GM12874 (cell line): ENCODE measurements at regions not wholly inside any gene's neighbourhood (a gene's known extent, or its start where the extent isn't known, plus 50 kb on each side); places are given as distances from the start of the nearest gene placed in this dataset.

Source experiments
- TF ChIP-seq, protein P1 (sequence below): IDR thresholded peaks from 2 replicates; pipeline ENCODE4 v1.5.1; 2011; ENCODE audit warnings: low read depth, mild to moderate bottlenecking, control low read depth, low read length, moderate library complexity; ENCODE audit not compliant: insufficient read depth

DNA sequence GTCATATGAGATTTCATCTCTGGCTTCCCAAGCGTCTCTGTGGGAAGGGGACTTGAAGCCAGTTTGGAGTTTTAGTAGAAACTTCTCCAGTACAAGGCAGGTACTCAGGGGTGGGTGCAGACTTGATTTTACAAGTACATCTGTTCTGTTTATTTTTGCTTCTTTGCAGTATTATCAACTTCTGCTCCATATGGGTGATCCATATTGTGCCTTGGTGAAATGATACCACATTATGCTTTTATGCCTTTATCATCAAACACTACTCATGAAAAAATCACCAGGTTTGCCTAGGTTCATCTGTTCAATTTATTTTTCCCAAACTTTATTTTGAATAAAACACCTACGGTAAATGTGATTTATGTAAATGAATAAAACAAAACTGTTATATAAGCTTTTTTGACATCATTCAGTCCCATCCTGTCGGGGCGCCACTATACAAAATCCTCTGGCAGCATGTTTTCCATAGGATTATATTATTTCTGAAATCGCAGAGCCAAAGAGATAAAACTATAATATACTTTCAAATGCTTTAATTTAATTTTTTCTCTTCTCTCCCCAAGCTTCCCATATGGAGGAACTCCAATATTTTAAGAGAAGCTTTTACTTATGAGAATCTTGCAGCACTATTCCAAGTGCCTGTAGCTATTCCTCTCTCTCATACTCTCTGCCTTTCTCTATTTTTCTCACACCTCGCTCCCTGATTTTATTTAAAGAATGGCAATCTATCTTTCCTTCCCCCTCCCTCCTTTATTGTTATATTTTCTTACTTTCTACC lies 490.9 kb downstream of the RNF144A start:
- TF ChIP-seq, protein P1, sequence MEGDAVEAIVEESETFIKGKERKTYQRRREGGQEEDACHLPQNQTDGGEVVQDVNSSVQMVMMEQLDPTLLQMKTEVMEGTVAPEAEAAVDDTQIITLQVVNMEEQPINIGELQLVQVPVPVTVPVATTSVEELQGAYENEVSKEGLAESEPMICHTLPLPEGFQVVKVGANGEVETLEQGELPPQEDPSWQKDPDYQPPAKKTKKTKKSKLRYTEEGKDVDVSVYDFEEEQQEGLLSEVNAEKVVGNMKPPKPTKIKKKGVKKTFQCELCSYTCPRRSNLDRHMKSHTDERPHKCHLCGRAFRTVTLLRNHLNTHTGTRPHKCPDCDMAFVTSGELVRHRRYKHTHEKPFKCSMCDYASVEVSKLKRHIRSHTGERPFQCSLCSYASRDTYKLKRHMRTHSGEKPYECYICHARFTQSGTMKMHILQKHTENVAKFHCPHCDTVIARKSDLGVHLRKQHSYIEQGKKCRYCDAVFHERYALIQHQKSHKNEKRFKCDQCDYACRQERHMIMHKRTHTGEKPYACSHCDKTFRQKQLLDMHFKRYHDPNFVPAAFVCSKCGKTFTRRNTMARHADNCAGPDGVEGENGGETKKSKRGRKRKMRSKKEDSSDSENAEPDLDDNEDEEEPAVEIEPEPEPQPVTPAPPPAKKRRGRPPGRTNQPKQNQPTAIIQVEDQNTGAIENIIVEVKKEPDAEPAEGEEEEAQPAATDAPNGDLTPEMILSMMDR: no peak

DNA sequence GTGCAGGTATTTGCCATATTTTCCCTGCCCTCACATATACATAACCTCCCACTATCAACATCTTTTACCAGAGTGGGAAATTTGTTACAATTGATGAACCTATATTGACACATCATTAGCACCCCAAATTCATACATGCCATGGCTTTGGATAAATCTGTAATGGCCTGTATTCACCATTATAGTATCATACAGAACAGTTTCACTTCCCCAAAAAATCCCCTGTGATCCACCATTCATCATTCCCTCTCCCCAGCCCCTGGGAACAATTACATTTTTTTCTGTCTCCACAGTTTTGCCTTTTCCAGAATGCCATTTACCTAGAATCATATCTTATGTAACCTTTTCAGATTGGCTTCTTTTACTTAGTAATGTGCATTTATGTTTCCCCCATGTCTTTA lies 494.5 kb downstream of the RNF144A start:
- TF ChIP-seq, protein P1: no peak

DNA sequence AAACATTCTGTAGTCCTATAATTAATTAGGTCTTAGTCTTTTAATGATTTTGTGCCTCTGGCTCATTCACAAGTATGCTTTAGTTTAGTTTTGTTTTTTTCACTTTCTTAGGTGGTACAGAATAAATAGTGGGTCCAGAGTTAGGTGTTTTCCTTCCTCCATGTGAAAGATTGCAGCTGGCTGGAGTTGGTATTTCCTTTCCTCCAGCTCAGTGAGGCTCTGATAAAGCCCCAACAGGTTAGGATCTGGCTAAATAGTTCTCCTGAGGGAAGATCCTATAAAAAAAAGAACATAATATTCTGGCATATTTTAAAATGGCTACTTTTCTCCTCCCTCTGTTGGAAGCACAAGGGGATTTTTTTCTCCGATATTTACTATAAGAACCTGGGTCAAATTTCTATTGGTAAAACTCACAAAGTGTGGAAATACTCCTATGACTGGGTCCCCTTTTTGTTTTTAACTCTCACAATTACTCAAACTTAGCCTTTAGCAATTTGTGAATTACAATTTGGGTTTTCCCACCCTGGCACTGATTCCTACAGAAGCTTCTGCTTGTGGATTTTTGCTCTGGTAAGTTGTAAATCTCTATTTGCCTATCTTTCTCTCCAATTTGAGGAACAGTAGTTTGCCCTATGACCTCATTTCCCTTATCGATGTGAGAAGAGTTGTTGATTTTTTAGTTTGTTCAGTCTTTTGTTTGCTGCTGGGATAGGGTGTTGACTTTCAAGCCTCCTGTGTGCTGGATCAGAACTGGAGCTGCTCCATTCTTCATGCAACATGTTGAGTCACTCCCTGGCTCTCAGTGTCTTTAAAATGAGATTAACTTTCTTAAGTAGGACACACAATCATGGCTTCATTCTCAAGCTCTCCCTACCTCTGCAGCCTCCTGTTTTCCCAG lies 500.9 kb downstream of the RNF144A start:
- TF ChIP-seq, protein P1: no peak

DNA sequence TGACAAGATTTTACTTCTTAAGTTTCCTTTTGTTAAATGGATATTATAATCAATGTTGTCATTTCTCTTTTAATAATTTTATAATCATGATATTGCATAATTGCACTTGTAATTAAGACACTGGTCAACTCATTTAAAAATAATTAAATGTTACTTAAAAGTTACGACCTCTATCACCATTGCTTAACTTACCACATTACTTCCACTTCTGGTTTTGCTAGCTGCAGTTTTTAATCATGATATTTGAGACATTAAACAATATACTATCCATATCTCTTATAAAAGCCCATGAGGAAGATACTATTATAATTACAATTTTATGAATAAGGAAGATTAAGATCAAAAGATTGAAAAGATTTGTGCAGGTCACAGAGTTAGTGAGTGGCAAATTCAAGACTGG lies 502.0 kb downstream of the RNF144A start:
- TF ChIP-seq, protein P1: no peak

DNA sequence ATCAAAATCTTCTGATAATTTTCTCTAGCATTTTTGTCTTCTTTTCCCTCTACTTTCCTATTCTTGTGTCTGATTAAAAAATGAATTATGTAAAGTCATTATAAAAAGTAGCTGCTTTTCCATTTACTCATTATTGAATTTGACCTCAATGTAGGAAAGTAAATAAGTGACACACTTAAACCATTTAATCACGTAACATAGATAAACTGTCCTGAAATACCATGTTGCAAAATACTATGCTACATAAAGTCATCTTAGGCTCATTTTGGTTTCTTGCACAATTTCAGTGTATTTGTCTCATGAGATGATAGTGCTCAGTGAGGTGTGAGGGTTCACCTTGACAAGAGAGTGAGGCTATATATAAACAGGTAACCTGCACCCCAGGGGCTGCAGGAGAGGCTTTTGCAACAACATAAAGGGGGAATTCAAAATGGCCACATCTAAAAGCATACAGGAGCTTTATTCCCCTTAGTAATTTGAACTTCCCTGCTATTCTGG lies 502.7 kb downstream of the RNF144A start:
- TF ChIP-seq, protein P1: no peak

- TF ChIP-seq, protein P1: no peak
Observed at GRCh38 chr2:7420530-7420929, 503.3 kb downstream of the RNF144A start.

- TF ChIP-seq, protein P1: no peak
Observed at GRCh38 chr2:7424481-7424880, 507.3 kb downstream of the RNF144A start.
